ENCODE measurements at regions not wholly inside any gene's neighbourhood (a gene's known extent, or its start where the extent isn't known, plus 50 kb on each side); places are given as distances from the start of the nearest gene placed in this dataset.

- no peak for DNase-seq
Measured at GRCh38 chr13:44101347-44102083, 221.8 kb downstream of the LACC1 start.

- no peak for DNase-seq
Measured at GRCh38 chr13:44103429-44104196, 223.9 kb downstream of the LACC1 start.

GRCh38 chr13:44104197-44104490 is 224.4 kb downstream of the LACC1 start:
- DNase-seq: no peak

- no peak for DNase-seq
Measured at GRCh38 chr13:44104969-44105368, 225.3 kb downstream of the LACC1 start.

- no peak for DNase-seq
Measured at GRCh38 chr13:44106266-44107152, 226.8 kb downstream of the LACC1 start.

GRCh38 chr13:44107357-44108121 is 227.8 kb downstream of the LACC1 start:
- no peak for DNase-seq

- no peak for DNase-seq
Measured at GRCh38 chr13:44108331-44108858, 228.7 kb downstream of the LACC1 start.

- no peak for DNase-seq
Measured at GRCh38 chr13:44110091-44110621, 230.5 kb downstream of the LACC1 start.

GRCh38 chr13:44111701-44112100 is 232.0 kb downstream of the LACC1 start:
- no peak for DNase-seq

- DNase-seq: peak; percentile 43
Measured at GRCh38 chr13:44112700-44113329, 233.1 kb downstream of the LACC1 start.

GRCh38 chr13:44116562-44117332 is 237.0 kb downstream of the LACC1 start:
- DNase-seq: peak; percentile 18

GRCh38 chr13:44117351-44117750 is 237.6 kb downstream of the LACC1 start:
- peak; percentile 21 for DNase-seq

GRCh38 chr13:44117816-44118215 is 238.1 kb downstream of the LACC1 start:
- no peak for DNase-seq

GRCh38 chr13:44118881-44119280 is 239.2 kb downstream of the LACC1 start:
- DNase-seq: no peak

- DNase-seq: no peak
Measured at GRCh38 chr13:44120043-44120442, 240.3 kb downstream of the LACC1 start.

- DNase-seq: no peak
Measured at GRCh38 chr13:44120849-44121755, 241.4 kb downstream of the LACC1 start.

GRCh38 chr13:44124352-44124751 is 244.6 kb downstream of the LACC1 start:
- no peak for DNase-seq

- no peak for DNase-seq
Measured at GRCh38 chr13:44125943-44126469, 246.3 kb downstream of the LACC1 start.

- DNase-seq: no peak
Measured at GRCh38 chr13:44128552-44129001, 245.0 kb upstream of the SERP2 start.

All from CD4-positive, alpha-beta T cell treated with Interleukin-12 subunit alpha and Interleukin-12 subunit beta, for 1 hour (primary cell).